Heart left ventricle (tissue), 16 donors: ENCODE measurements at regions not wholly inside any gene's neighbourhood (a gene's known extent, or its start where the extent isn't known, plus 50 kb on each side); places are given as distances from the start of the nearest gene placed in this dataset.

Experiments
- ATAC-seq, 4 donors: fragments of 200-7000 bp; cut with Tn5 transposase; one replicate each; pipeline ENCODE4 v1.9.1; 2020 to 2022; ENCODE audit warnings: moderate library complexity in 4 of 4, mild to moderate bottlenecking in 3 of 4, moderate number of reproducible peaks in 1 of 4
- DNase-seq, 5 donors: peaks; one replicate each; pipeline ENCODE4 v3.0.0-alpha.2; 2020
- H3K27ac ChIP-seq, 12 donors: fragments of 200-600 bp; sonication (generic) in 4 of 12; one replicate each; pipeline versions ENCODE4 v1.5.0 to v1.8.0; 2016 to 2022; ENCODE audit warnings: mild to moderate bottlenecking in 2 of 12
- H3K27me3 ChIP-seq, 9 donors: fragments of 200-600 bp; sonication (generic) in 2 of 9; one replicate each; pipeline versions ENCODE4 v1.5.1 to v1.8.0; 2016 to 2022; ENCODE audit warnings: mild to moderate bottlenecking in 3 of 9
- H3K36me3 ChIP-seq, 9 donors: fragments of 200-600 bp; sonication (generic) in 2 of 9; one replicate each; pipeline versions ENCODE4 v1.5.0 to v1.8.0; 2018 to 2022; ENCODE audit warnings: mild to moderate bottlenecking in 2 of 9
- H3K4me1 ChIP-seq, 12 donors: fragments of 200-600 bp; sonication (generic) in 4 of 12; one replicate each; pipeline versions ENCODE4 v1.5.0 to v1.8.0; 2016 to 2022; ENCODE audit warnings: mild to moderate bottlenecking in 3 of 12
- H3K4me3 ChIP-seq, 12 donors: fragments of 200-600 bp; sonication (generic) in 4 of 12; one replicate each; pipeline versions ENCODE4 v1.5.0 to v1.8.0; 2017 to 2022; ENCODE audit warnings: mild to moderate bottlenecking in 9 of 12, moderate library complexity in 4 of 12
- H3K9me3 ChIP-seq, 12 donors: fragments of 200-600 bp; sonication (generic) in 4 of 12; one replicate each; pipeline versions ENCODE4 v1.5.0 to v1.8.0; 2016 to 2022; ENCODE audit warnings: mild to moderate bottlenecking in 1 of 12
- CTCF ChIP-seq, 12 donors: fragments of 200-600 bp; sonication (generic) in 4 of 12; IDR thresholded peaks; one replicate each; pipeline versions ENCODE4 v1.5.0 to v1.8.0; 2018 to 2022; ENCODE audit warnings: antibody characterized with exemption in 12 of 12, mild to moderate bottlenecking in 5 of 12
- POLR2A ChIP-seq, 2 donors: fragments of 450-650 bp; IDR thresholded peaks; one replicate each; pipeline ENCODE4 v1.6.1; 2017; ENCODE audit warnings: antibody characterized with exemption in 2 of 2, mild to moderate bottlenecking in 2 of 2, moderate library complexity in 2 of 2
- WGBS, 4 donors: extraction: QIAGEN DNeasy Blood & Tissue Kit in 2 of 4; methylation state at CpG; one replicate each; pipeline versions ENCODE4 v1.1.5 to v1.1.7; 2013 to 2018; 5-methylcytosine and 5-hydroxymethylcytosine counted together
- intact Hi-C, 10 donors: fragments of 100-400 bp; cut with DNase I; formaldehyde crosslinking; loops; one replicate each; pipeline versions ENCODE4 v1.11.1 to v1.14.2; 2022
- donor health status: ischemic (EF 13 %, LVEDD 7.1; RV severe dilation, severe dysfunction).
- donor health status: healthy with polysubstance abuse.
- donor health status: DM: no; HTN: yes; CAD: no.
- donor health status: DM: no; HTN: no; CAD: no.
- donor health status: ischemic (EF 25% LVEDD 6.9; RV normal size, moderate dysfunction).
- donor health status: ischemic (EF 25% LVEDD 5.7; RV mildly dilated, moderate dysfunction).
- donor health status: healthy.
- donor health status: DM: yes; HTN: yes; CAD: no.
- donor health status: ischemic (EF 35%, LVEDD 5.7; RV mildly dilated, moderate dysfunction).
- donor health status: nonischemic (EF 11% LVEDD 7.7; RV severe dilation, severe dysfunction).
- donor health status: DM: yes; HTN: yes; CAD: no.
- donor health status: PGD.
- donor health status: ischemic (EF 29% LVEDD 5.4; RV normal size, mild dysfunction).
- donor health status: nonischemic (EF 23%, LVEDD 6.1; RV moderate dilation, normal function).

DNA sequence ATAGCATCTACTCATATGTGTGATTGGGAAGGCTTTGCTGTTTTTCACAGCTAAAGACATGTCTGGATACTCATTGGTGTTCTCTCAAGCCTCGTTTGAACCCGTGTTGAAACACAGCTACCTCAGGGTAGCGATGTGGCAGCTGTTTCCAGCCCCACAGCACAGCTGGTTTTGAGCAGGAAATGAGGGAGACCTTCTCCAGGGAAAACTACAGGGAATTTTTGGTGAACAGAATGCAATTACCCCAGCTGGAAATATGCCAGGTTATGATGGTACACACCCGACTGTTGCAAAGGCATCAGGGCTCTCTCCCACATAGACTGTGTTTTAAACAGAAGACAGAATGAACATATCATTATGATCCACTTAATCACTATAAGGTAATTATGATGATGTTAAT is 828.9 kb downstream of the VRK1 start:
- no peak for ATAC-seq
- DNase-seq, result no peak
- Histone ChIP-seq H3K9me3 (no peaks in the 10 kb centered on the region), H3K27me3 (peaks cover 0 to 2% (median 0%) of the 10 kb centered on the region in 9 donors), H3K36me3 (no peaks in the 10 kb centered on the region), H3K27ac (no peak overlapping the region), H3K4me3 (no peak overlapping the region), H3K4me1 (no peaks in the 10 kb centered on the region)
- TF ChIP-seq POLR2A (IDR thresholded peaks at IDR 0.05) (no peak), CTCF (IDR thresholded peaks at IDR 0.05) (no peak)
- WGBS, 4 donors, result 54 to 64% (median 61%) methylated on average over 4 of the region's 4 CpGs
- intact Hi-C loops, result no loop called here

- H3K27me3 ChIP-seq, result peaks cover 0 to 13% (median 0%) of the 10 kb centered on the region in 9 donors
- H3K36me3 ChIP-seq, result no peaks in the 10 kb centered on the region
- H3K27ac ChIP-seq, result no peak overlapping the region
- no peaks in the 10 kb centered on the region for H3K4me1 ChIP-seq
- intact Hi-C loops, result no loop called here
- DNase-seq, result no peak
- TF ChIP-seq POLR2A (IDR thresholded peaks at IDR 0.05), result no peak
- TF ChIP-seq CTCF (IDR thresholded peaks at IDR 0.05), result no peak
- ATAC-seq, result no peak
- 58 to 71% (median 68%) methylated on average over 5 of the region's 5 CpGs for WGBS, 4 donors
- H3K4me3 ChIP-seq, result no peak overlapping the region
- no peaks in the 10 kb centered on the region for H3K9me3 ChIP-seq
Observed at GRCh38 chr14:97630249-97630648, 833.1 kb downstream of the VRK1 start.

DNA sequence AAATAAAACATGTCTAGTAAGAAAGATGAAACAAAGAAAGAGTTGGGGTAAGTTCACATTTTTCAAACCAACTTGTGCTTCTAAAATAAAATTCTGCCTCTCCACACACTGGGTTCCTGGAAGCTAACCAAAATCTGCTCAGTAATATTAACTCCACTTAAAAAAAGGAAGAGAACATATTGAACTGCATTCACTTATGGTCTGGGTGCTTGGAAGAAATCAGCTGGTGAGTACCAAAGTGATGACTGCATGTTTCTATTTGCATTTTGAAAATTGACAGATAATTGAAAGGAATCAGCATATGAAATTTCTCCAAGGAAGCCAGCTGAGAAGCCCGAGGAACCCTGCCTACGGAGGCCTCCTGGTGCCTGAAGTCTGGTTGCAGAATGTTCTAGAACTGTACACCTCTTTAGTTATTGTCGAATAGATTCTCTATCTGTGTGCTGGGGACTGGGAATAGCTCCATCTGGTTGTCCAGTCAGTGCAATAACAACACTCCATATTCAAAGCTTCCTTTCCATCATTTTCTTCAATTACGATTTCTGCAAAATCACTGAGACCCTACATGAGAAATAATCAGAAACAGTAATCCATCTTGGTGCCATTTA is 836.1 kb downstream of the VRK1 start:
- Histone ChIP-seq H3K27me3 (peaks cover 0 to 18% (median 0%) of the 10 kb centered on the region in 9 donors), H3K36me3 (no peaks in the 10 kb centered on the region), H3K4me1 (no peaks in the 10 kb centered on the region), H3K9me3 (no peaks in the 10 kb centered on the region), H3K27ac (no peak overlapping the region), H3K4me3 (no peak overlapping the region)
- no peak for TF ChIP-seq CTCF (IDR thresholded peaks at IDR 0.05)
- no peak for TF ChIP-seq POLR2A (IDR thresholded peaks at IDR 0.05)
- ATAC-seq, result no peak
- WGBS, 4 donors, result 78 to 87% (median 84%) methylated on average over 4 of the region's 4 CpGs
- no peak for DNase-seq
- intact Hi-C loops, result no loop called here

DNA sequence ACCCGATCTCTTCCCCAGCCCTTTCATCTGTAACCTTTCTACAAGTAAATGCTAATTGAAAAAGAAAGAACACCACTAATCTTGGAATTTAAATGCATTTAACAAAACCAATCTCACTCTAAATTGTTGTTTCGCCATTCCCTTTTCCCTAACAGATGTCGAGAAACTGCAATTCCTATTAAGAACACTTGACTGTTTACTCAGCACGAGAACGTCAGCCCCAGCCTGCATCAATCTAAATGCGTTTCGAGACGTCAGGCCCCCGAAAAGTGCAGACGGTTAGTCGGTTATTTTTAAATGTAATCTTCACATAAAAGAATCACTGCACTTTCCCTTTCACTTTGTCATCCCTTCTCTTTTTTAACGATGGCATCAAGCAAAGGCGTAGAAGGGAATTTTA is 837.6 kb downstream of the VRK1 start:
- DNase-seq, result no peak
- no peak for ATAC-seq
- no peaks in the 10 kb centered on the region for H3K4me1 ChIP-seq
- TF ChIP-seq CTCF (IDR thresholded peaks at IDR 0.05) (no peak), POLR2A (IDR thresholded peaks at IDR 0.05) (no peak)
- H3K36me3 ChIP-seq, result no peaks in the 10 kb centered on the region
- peaks cover 0 to 30% (median 0%) of the 10 kb centered on the region in 9 donors for H3K27me3 ChIP-seq
- no peaks in the 10 kb centered on the region for H3K9me3 ChIP-seq
- peak overlapping the region in 1 of 12 donors; percentile 26 for H3K4me3 ChIP-seq
- intact Hi-C loops, result no loop called here
- no peak overlapping the region for H3K27ac ChIP-seq
- 43 to 48% (median 45%) methylated on average over 13 of the region's 13 CpGs for WGBS, 4 donors
